ENCODE measurements at regions not wholly inside any gene's neighbourhood (a gene's known extent, or its start where the extent isn't known, plus 50 kb on each side); places are given as distances from the start of the nearest gene placed in this dataset.
"Not testable (repeated sequence)": the region's sequence is repeated elsewhere in the genome, so short reads cannot be mapped to it uniquely, and the experiment has no call there.

GRCh38 chr2:234564699-234565098 lies 67.8 kb upstream of the ARL4C start:
- DNase-seq: peak in 1 of 2 donors; percentile 27

GRCh38 chr2:234559609-234560008 lies 62.7 kb upstream of the ARL4C start:
- DNase-seq: no peak

DNA sequence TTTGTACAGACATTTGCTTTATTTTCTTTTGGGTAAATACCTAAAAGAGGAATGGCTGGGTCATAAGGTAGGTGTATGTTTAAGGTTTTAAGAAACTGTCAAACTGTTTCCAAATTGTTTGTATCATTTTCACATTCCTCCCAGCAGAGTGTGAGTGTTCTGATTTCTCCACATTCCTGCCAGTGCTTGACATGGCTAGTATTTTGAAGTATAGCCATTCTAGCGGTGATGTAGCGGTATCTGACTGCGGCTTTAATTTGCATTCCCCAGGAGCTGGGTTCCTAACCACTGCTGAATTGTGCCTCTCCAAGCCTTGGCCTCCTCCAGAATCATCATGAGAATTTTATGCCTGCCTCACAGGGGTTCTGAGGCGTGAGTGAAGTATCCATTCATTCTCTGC lies 61.8 kb upstream of the ARL4C start:
- DNase-seq: no peak

DNA sequence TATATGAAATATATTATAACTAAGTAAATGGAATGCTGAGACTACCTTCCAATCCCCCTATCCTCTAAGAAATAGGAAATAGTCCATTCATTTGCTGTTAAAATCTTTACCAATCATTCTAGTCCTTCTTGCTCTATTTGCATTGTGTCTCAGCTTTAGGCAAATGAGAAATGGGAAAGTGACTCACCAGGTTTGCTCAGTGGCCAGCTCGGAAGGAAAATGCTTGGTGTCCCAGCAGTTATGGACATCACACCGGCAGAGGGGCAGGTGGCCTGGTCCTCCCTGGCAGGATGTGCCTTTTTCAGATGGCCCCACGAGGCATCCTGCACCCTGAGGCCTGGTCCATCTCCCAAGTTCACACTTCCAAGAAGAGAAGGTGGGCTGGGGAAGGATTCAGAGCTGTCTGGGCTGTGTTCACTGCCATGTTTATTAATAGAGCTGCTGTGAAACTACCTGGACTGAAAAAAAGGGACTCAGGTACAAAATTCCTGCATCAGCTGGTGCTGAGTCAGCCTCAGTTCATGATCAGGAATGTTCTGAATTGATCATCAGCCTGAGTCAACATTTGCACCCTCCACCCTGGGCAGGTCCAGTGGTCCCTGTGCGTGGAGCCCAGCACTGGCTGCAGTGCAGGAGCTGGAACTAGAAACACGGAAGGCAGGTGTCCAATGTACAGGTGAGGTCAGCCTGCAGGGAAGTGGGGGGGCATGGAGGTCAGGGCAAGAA lies 60.1 kb upstream of the ARL4C start:
- DNase-seq: no peak

DNA sequence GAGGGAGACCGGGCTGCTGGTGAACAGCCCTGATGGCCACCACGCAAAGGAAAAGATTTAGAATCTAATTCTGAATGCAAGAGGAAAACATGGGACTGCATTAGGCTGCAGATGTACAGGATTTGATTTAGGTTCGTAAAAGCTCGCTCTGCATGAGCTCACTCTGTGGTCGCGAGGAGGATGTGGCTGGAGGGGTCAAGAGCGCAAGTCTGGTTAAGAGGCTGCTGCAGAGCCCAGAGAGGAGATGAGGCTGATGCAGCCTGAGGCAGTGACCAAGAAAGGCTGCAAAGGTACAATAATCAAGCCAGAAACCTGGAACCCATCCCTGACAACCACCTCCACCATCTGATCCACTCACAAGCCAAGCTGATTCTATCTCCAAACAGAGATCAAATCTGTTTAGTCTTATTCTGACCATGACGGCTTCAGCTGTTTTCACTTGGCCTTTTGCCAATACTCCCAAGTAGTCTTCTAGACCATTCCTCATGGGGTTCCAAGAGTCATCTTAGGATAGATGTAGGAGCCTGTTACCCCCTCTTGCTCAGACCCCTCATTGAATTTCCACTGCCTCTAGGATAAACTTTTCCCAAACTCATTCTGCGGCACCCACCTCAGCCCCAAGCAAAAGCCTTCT lies 58.9 kb upstream of the ARL4C start:
- DNase-seq: no peak

DNA sequence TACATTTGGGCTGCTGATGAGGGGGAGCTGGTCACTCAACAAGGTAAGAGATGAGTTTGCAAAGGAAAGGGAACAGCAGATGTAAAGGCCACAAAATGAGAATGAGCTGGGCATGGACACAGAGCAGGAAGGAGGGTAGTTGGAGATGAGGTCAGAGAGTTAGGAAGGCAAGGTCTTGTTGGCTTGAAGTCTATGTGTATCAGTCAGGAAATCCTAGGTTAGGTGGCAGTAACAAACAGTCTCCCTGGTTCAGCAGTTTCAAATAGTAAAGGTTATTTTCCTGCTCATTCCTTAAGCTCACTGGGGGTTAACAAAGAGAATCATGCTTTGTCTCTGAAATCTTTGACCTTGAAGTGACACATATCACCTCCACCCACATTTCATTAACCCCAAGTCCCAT lies 58.3 kb upstream of the ARL4C start:
- DNase-seq: no peak

DNA sequence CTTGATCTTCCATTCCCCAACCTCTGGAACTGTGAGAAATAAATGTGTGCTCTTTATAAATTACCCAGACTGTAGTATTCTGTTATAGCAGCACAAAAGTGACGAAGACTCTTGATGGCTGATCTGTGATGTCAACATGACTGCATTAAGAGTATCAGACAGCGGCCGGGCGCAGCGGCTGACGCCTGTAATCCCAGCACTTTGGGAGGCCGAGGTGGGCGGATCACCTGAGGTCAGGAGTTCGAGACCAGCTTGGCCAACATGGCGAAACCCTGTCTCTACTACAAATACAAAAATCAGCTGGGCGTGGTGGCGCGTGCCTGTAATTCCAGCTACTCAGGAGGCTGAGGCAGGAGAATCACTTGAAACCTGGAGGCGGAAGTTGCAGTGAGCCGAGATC lies 56.3 kb upstream of the ARL4C start:
- DNase-seq: not testable (repeated sequence)

- DNase-seq: peak; percentile 54 to 70
Observed at GRCh38 chr2:234550511-234551107, 53.7 kb upstream of the ARL4C start.

DNA sequence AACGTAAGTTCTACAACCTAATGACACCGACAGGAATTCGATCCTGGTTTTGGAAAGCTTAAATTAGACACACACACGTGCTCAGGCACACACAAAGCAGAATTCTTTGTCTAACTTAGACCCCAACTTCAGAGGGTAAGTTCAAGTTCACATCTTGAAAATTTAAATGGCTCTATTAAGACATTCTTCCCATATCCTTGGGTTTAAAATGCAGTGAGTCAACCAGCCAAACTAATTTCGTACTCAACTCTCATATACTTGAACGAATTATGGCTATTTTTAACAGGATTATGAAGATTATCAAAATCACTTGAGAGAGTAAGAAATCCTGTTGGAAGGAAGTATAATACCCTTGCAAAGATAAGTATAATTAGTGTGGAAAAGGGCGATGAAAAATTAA lies 53.2 kb upstream of the ARL4C start:
- DNase-seq: no peak

GRCh38 chr2:234548695-234549420 lies 52.0 kb upstream of the ARL4C start:
- DNase-seq: no peak

DNA sequence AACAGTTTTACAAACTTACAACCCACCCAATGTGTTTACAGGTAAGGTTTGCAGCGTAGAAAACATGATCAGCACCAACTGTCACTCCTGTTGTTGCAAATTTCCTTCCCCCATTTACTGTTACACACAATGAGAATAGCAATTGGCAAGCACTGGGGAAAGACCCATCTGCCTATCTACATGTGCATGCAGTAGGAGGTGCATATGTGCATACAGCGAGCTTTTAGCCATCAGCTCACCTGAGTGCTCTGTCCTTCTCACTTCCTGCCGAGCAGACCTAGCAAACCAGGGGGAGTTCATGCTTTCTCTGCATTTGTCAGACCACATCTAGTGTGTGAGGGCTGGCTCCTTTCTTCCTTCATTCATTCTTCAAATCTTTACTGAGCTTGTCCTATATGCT lies 49.9 kb upstream of the ARL4C start:
- DNase-seq: no peak
